Parathyroid adenoma (tissue), 2 donors: ENCODE measurements at regions not wholly inside any gene's neighbourhood (a gene's known extent, or its start where the extent isn't known, plus 50 kb on each side); places are given as distances from the start of the nearest gene placed in this dataset.

Source experiments
- H2AFZ ChIP-seq: fragments of 300-600 bp; sonication (generic); one replicate; pipeline ENCODE4 v1.7.0; 2017; ENCODE audit warnings: antibody characterized with exemption, mild to moderate bottlenecking
- H3K27ac ChIP-seq: fragments of 300-600 bp; sonication (generic); one replicate; pipeline ENCODE4 v1.7.0; 2017
- H3K27me3 ChIP-seq: fragments of 300-600 bp; sonication (generic); one replicate; pipeline ENCODE4 v1.7.0; 2017; ENCODE audit warnings: low read length; ENCODE audit not compliant: control insufficient read depth, insufficient read depth
- H3K36me3 ChIP-seq: fragments of 300-600 bp; sonication (generic); one replicate; pipeline ENCODE4 v1.7.0; 2017; ENCODE audit warnings: low read length; ENCODE audit not compliant: control insufficient read depth, insufficient read depth
- H3K4me1 ChIP-seq: fragments of 300-600 bp; sonication (generic); one replicate; pipeline ENCODE4 v1.7.0; 2017; ENCODE audit warnings: control low read depth
- H3K4me2 ChIP-seq: fragments of 300-600 bp; sonication (generic); one replicate; pipeline ENCODE4 v1.7.0; 2017; ENCODE audit warnings: low read length
- H3K4me3 ChIP-seq: fragments of 300-600 bp; sonication (generic); one replicate; pipeline ENCODE4 v1.7.0; 2017; ENCODE audit warnings: low read depth, low read length
- H3K79me2 ChIP-seq: fragments of 300-600 bp; sonication (generic); one replicate; pipeline ENCODE4 v1.7.0; 2017; ENCODE audit warnings: control low read depth
- H3K9ac ChIP-seq: fragments of 300-600 bp; sonication (generic); one replicate; pipeline ENCODE4 v1.7.0; 2017; ENCODE audit warnings: mild to moderate bottlenecking
- H3K9me3 ChIP-seq: fragments of 300-600 bp; sonication (generic); one replicate; pipeline ENCODE4 v1.7.0; 2017; ENCODE audit warnings: low read length; ENCODE audit not compliant: control insufficient read depth
- TF ChIP-seq, protein P1 (sequence below): fragments of 300-600 bp; sonication (generic); IDR thresholded peaks from one replicate; pipeline ENCODE4 v1.7.0; 2017; ENCODE audit warnings: antibody characterized with exemption, mild to moderate bottlenecking
- donor health status: primary hyperparathyroidism.

DNA sequence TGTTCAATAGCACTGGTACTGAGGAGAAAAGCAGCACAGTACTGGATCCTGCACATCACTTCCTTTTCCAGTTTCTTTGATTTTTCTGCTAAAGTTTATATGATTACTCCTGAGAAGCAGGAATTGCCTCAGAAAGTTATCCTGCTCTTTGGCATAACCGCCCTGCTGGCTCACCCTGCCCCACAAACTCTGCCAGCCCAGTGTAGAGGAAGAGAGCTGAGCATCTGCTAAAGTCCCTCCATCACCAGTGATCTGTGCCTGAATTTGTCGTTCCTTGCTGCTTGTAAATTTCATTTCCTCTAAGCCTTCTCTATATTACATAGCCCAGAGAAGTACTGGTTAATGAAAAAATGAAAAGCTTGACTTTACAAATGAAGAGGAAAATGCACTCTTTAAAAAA, 87.0 kb upstream of the C1orf21 start:
- Histone ChIP-seq H3K4me2 (no peak overlapping the region), H3K27me3 (no peaks in the 10 kb centered on the region), H3K9ac (no peak overlapping the region), H3K4me1 (no peaks in the 10 kb centered on the region), H2AFZ (no peak overlapping the region), H3K79me2 (no peaks in the 10 kb centered on the region), H3K9me3 (no peaks in the 10 kb centered on the region), H3K27ac (no peak overlapping the region), H3K4me3 (no peak overlapping the region), H3K36me3 (no peaks in the 10 kb centered on the region)
- TF ChIP-seq, protein P1, sequence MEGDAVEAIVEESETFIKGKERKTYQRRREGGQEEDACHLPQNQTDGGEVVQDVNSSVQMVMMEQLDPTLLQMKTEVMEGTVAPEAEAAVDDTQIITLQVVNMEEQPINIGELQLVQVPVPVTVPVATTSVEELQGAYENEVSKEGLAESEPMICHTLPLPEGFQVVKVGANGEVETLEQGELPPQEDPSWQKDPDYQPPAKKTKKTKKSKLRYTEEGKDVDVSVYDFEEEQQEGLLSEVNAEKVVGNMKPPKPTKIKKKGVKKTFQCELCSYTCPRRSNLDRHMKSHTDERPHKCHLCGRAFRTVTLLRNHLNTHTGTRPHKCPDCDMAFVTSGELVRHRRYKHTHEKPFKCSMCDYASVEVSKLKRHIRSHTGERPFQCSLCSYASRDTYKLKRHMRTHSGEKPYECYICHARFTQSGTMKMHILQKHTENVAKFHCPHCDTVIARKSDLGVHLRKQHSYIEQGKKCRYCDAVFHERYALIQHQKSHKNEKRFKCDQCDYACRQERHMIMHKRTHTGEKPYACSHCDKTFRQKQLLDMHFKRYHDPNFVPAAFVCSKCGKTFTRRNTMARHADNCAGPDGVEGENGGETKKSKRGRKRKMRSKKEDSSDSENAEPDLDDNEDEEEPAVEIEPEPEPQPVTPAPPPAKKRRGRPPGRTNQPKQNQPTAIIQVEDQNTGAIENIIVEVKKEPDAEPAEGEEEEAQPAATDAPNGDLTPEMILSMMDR, result no peak

DNA sequence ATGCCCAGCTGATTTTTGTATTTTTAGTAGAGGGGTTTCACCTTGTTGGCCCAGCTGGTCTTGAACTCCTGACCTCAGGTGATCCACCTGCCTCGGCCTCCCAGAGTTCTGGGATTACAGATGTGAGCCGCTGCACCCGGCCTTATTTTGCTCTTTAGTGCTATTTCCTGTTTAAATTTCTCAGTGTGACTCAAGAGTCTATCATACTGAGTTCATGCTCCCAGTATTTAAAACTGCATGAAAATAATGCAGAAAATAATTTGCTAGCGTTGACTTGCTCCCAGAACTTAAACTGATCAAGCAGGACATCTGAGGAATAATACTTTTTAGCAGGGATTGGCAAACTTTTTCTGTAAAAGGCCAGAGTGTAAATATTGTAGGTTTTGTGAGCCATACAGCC, 86.4 kb upstream of the C1orf21 start:
- Histone ChIP-seq H3K9me3 (no peaks in the 10 kb centered on the region), H3K4me3 (no peak overlapping the region), H2AFZ (no peak overlapping the region), H3K27ac (no peak overlapping the region), H3K4me2 (no peak overlapping the region), H3K9ac (no peak overlapping the region), H3K79me2 (no peaks in the 10 kb centered on the region), H3K4me1 (no peaks in the 10 kb centered on the region), H3K27me3 (no peaks in the 10 kb centered on the region), H3K36me3 (no peaks in the 10 kb centered on the region)
- TF ChIP-seq, protein P1, result no peak

- H3K4me1 ChIP-seq, result no peaks in the 10 kb centered on the region
- TF ChIP-seq, protein P1, result no peak
- no peak overlapping the region for H3K27ac ChIP-seq
Observed at GRCh38 chr1:184301227-184301626, 85.6 kb upstream of the C1orf21 start.

DNA sequence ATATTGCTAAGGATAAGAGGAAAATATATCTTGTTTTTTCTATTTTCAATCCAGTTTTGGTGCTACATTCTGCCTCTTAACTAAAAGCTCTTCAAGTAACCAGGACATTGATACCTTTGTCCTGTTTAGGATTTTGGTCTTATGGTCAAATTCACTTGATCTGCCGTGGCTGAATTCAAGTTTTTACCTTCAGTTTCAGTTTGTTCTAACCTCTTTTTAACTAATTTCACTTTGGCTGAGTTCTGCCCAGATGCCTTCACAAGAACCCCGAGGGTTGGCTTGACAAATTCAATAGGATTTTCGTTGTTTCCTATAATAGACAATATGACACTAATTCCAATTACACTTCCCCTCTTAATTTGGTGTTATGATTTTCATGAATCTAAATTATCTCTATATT, 84.5 kb upstream of the C1orf21 start:
- Histone ChIP-seq H3K9me3 (no peaks in the 10 kb centered on the region), H3K79me2 (no peaks in the 10 kb centered on the region), H3K27me3 (no peaks in the 10 kb centered on the region), H3K36me3 (no peaks in the 10 kb centered on the region), H3K9ac (no peak overlapping the region), H3K4me2 (no peak overlapping the region), H3K27ac (no peak overlapping the region), H3K4me3 (no peak overlapping the region), H3K4me1 (no peaks in the 10 kb centered on the region), H2AFZ (no peak overlapping the region)
- TF ChIP-seq, protein P1, result no peak

More at GRCh38 chr1:184301227-184301626, 85.6 kb upstream of the C1orf21 start:
- H3K9ac ChIP-seq, result no peak overlapping the region
- H3K4me3 ChIP-seq, result no peak overlapping the region
- no peak overlapping the region for H2AFZ ChIP-seq
- no peak overlapping the region for H3K4me2 ChIP-seq
- no peaks in the 10 kb centered on the region for H3K36me3 ChIP-seq
- no peaks in the 10 kb centered on the region for H3K9me3 ChIP-seq
- no peaks in the 10 kb centered on the region for H3K27me3 ChIP-seq
- H3K79me2 ChIP-seq, result no peaks in the 10 kb centered on the region

GRCh38 chr1:184310157-184310819, 76.5 kb upstream of the C1orf21 start:
- no peak overlapping the region for H3K9ac ChIP-seq
- H3K4me3 ChIP-seq, result no peak overlapping the region
- no peak overlapping the region for H3K4me2 ChIP-seq
- H2AFZ ChIP-seq, result no peak overlapping the region
- no peaks in the 10 kb centered on the region for H3K36me3 ChIP-seq
- H3K79me2 ChIP-seq, result no peaks in the 10 kb centered on the region
- no peaks in the 10 kb centered on the region for H3K9me3 ChIP-seq
- no peak overlapping the region for H3K27ac ChIP-seq
- no peaks in the 10 kb centered on the region for H3K4me1 ChIP-seq
- H3K27me3 ChIP-seq, result no peaks in the 10 kb centered on the region
- TF ChIP-seq, protein P1, result no peak
